ENCODE measurements at regions not wholly inside any gene's neighbourhood (a gene's known extent, or its start where the extent isn't known, plus 50 kb on each side); places are given as distances from the start of the nearest gene placed in this dataset.

DNA sequence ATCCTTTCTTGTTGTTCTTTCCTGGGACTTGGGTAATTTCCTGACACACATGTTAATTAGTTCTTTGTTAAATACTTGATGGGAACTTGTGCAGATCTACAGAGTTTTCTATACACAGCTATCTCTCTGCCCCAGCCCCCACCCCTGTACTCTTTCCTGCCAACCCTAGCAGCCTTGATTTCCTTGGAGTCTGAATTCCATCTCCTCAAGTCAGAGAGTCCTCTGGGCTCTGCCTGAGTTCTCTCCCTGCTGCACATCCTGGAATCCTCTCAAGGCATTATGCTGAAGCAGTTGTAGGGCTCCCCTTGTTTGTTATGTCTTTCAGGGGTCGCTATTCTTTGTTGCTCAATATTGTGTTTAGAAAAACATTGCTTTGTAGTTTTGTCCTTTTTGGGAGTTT, 384.7 kb downstream of the RPS6KC1 start:
- ChIA-PET CTCF (no interaction called here), POLR2A (no interaction called here)
- no peaks in the 10 kb centered on the region for H3K9me3 Mint-ChIP-seq (ENCODE audit: insufficient read depth)
- Histone ChIP-seq H3K4me1 (ENCODE audit: control insufficient read depth in 2 of 2, insufficient read depth in 2 of 2, low read length in 2 of 2) (no peaks in the 10 kb centered on the region), H3K79me2 (ENCODE audit: control insufficient read depth, insufficient read depth, low read length) (no peaks in the 10 kb centered on the region), H3K36me3 (replicated peaks in 1 of 2; ENCODE audit: control extremely low read depth in 1 of 2, control insufficient read depth in 1 of 2, extremely low read depth in 1 of 2, insufficient read depth in 2 of 2, low read length in 1 of 2) (no peaks in the 10 kb centered on the region), H3K4me3 (ENCODE audit: control extremely low read depth in 1 of 5, extremely low read depth in 1 of 5, insufficient read depth in 1 of 5, low read depth in 2 of 5, low read length in 4 of 5) (no peak overlapping the region), H3K9me3 (ENCODE audit: control extremely low read depth in 1 of 3, control insufficient read depth in 2 of 3, insufficient read depth in 1 of 3, low read length in 2 of 3) (no peaks in the 10 kb centered on the region), H3K27me3 (replicated peaks in 1 of 4; ENCODE audit: control extremely low read depth in 1 of 4, control insufficient read depth in 3 of 4, insufficient read depth in 4 of 4, low read length in 3 of 4) (no peaks in the 10 kb centered on the region), H4K20me1 (ENCODE audit: control insufficient read depth, insufficient read depth, low read length, poor library complexity, severe bottlenecking) (no peaks in the 10 kb centered on the region), H3K4me2 (replicated peaks; ENCODE audit: low read depth, low read length, poor library complexity, severe bottlenecking) (no peak overlapping the region), H3K9ac (ENCODE audit: low read length) (no peak overlapping the region), H3K27ac (ENCODE audit: low read length in 2 of 2) (no peak overlapping the region), H2AFZ (ENCODE audit: insufficient read depth, low read depth, low read length, poor library complexity, severe bottlenecking) (no peak overlapping the region)
- no peak overlapping the region for H3K4me3 Mint-ChIP-seq
- DNase-seq, result no peak
- H3K27ac Mint-ChIP-seq, result no peak overlapping the region
- intact Hi-C loops (cut with micrococcal nuclease), result no loop called here
- TF ChIP-seq CTCF (IDR thresholded peaks at IDR 0.05), result no peak
- TF ChIP-seq EZH2 (IDR thresholded peaks at IDR 0.05; ENCODE audit: borderline replicate concordance, insufficient read depth, low read depth, low read length, poor library complexity, severe bottlenecking), result no peak
- ATAC-seq (ENCODE audit: low read depth), result no peak
- peaks cover 7% of the 10 kb centered on the region for H3K27me3 Mint-ChIP-seq
- 36% methylated on average over 1 of the region's 1 CpG for WGBS (ENCODE audit: insufficient coverage)
- no peaks in the 10 kb centered on the region for H3K4me1 Mint-ChIP-seq

GRCh38 chr1:213438339-213438738, 387.3 kb downstream of the RPS6KC1 start:
- Histone ChIP-seq H3K9me3 (ENCODE audit: control extremely low read depth in 1 of 3, control insufficient read depth in 2 of 3, insufficient read depth in 1 of 3, low read length in 2 of 3) (no peaks in the 10 kb centered on the region), H3K36me3 (replicated peaks in 1 of 2; ENCODE audit: control extremely low read depth in 1 of 2, control insufficient read depth in 1 of 2, extremely low read depth in 1 of 2, insufficient read depth in 2 of 2, low read length in 1 of 2) (no peaks in the 10 kb centered on the region), H3K27me3 (replicated peaks in 1 of 4; ENCODE audit: control extremely low read depth in 1 of 4, control insufficient read depth in 3 of 4, insufficient read depth in 4 of 4, low read length in 3 of 4) (no peaks in the 10 kb centered on the region), H2AFZ (ENCODE audit: insufficient read depth, low read depth, low read length, poor library complexity, severe bottlenecking) (no peak overlapping the region), H3K27ac (ENCODE audit: low read length in 2 of 2) (no peak overlapping the region), H3K9ac (ENCODE audit: low read length) (no peak overlapping the region), H3K4me1 (ENCODE audit: control insufficient read depth in 2 of 2, insufficient read depth in 2 of 2, low read length in 2 of 2) (no peaks in the 10 kb centered on the region), H3K4me3 (ENCODE audit: control extremely low read depth in 1 of 5, extremely low read depth in 1 of 5, insufficient read depth in 1 of 5, low read depth in 2 of 5, low read length in 4 of 5) (no peak overlapping the region), H4K20me1 (ENCODE audit: control insufficient read depth, insufficient read depth, low read length, poor library complexity, severe bottlenecking) (no peaks in the 10 kb centered on the region), H3K79me2 (ENCODE audit: control insufficient read depth, insufficient read depth, low read length) (no peaks in the 10 kb centered on the region), H3K4me2 (replicated peaks; ENCODE audit: low read depth, low read length, poor library complexity, severe bottlenecking) (no peak overlapping the region)
- CTCF ChIA-PET, result no interaction called here
- POLR2A ChIA-PET, result no interaction called here
- Mint-ChIP-seq H3K4me1 (no peaks in the 10 kb centered on the region), H3K27me3 (no peaks in the 10 kb centered on the region), H3K4me3 (no peak overlapping the region), H3K9me3 (ENCODE audit: insufficient read depth) (no peaks in the 10 kb centered on the region), H3K27ac (no peak overlapping the region)
- no peak for DNase-seq
- intact Hi-C loops (cut with micrococcal nuclease), result no loop called here
- TF ChIP-seq EZH2 (IDR thresholded peaks at IDR 0.05; ENCODE audit: borderline replicate concordance, insufficient read depth, low read depth, low read length, poor library complexity, severe bottlenecking) (no peak), CTCF (IDR thresholded peaks at IDR 0.05) (no peak)
- no peak for ATAC-seq (ENCODE audit: low read depth)

Data from B cell (primary cell).